Heart right ventricle (tissue), 16 donors: ENCODE measurements at regions not wholly inside any gene's neighbourhood (a gene's known extent, or its start where the extent isn't known, plus 50 kb on each side); places are given as distances from the start of the nearest gene placed in this dataset.

Source experiments
- ATAC-seq, 8 donors: fragments of 200-7000 bp; cut with Tn5 transposase; one replicate each; pipeline ENCODE4 v1.9.1; 2020; ENCODE audit warnings: mild to moderate bottlenecking in 8 of 8, moderate library complexity in 8 of 8, moderate number of reproducible peaks in 1 of 8
- DNase-seq, 2 donors: peaks; one replicate each; pipeline ENCODE4 v3.0.0-alpha.2; 2020
- H3K27ac ChIP-seq, 10 donors: fragments of 200-600 bp; sonication (generic) in 2 of 10; one replicate each; pipeline versions ENCODE4 v1.5.0 to v1.8.0; 2020 to 2022; ENCODE audit warnings: mild to moderate bottlenecking in 3 of 10
- H3K27me3 ChIP-seq, 7 donors: fragments of 200-600 bp; one replicate each; pipeline ENCODE4 v1.8.0; 2021 to 2022; ENCODE audit warnings: mild to moderate bottlenecking in 2 of 7
- H3K36me3 ChIP-seq, 9 donors: fragments of 200-600 bp; sonication (generic) in 1 of 9; one replicate each; pipeline versions ENCODE4 v1.5.0 to v1.8.0; 2020 to 2022; ENCODE audit warnings: mild to moderate bottlenecking in 2 of 9
- H3K4me1 ChIP-seq, 9 donors: fragments of 200-600 bp; sonication (generic) in 1 of 9; one replicate each; pipeline versions ENCODE4 v1.5.0 to v1.8.0; 2020 to 2022; ENCODE audit warnings: mild to moderate bottlenecking in 4 of 9
- H3K4me3 ChIP-seq, 10 donors: fragments of 200-600 bp; sonication (generic) in 2 of 10; one replicate each; pipeline versions ENCODE4 v1.5.0 to v1.8.0; 2020 to 2022; ENCODE audit warnings: mild to moderate bottlenecking in 7 of 10, moderate library complexity in 2 of 10
- H3K9me3 ChIP-seq, 11 donors: fragments of 200-600 bp in 10 of 11; sonication (generic) in 2 of 11; one replicate each; pipeline versions ENCODE4 v1.5.0 to v1.8.0; 2013 to 2022; ENCODE audit warnings: mild to moderate bottlenecking in 2 of 11, control low read depth in 1 of 11, moderate library complexity in 1 of 11
- CTCF ChIP-seq, 9 donors: fragments of 200-600 bp; sonication (generic) in 2 of 9; IDR thresholded peaks; one replicate each; pipeline versions ENCODE4 v1.5.0 to v1.8.0; 2021 to 2022; ENCODE audit warnings: antibody characterized with exemption in 9 of 9, mild to moderate bottlenecking in 5 of 9, moderate library complexity in 1 of 9
- WGBS, 2 donors: extraction: QIAGEN DNeasy Blood & Tissue Kit; methylation state at CpG; one replicate each; pipeline ENCODE4 v1.1.7; 2013; ENCODE audit warnings: inconsistent platforms in 1 of 2; 5-methylcytosine and 5-hydroxymethylcytosine counted together
- intact Hi-C, 10 donors: fragments of 100-400 bp; cut with DNase I; formaldehyde crosslinking; loops; one replicate each; pipeline versions ENCODE4 v1.11.1 to v1.14.2; 2022
- donor health status: Arrhythmogenic right ventricular cardiomyopathy.
- donor health status: ischemic (EF 13 %, LVEDD 7.1; RV severe dilation, severe dysfunction).
- donor health status: healthy with polysubstance abuse.
- donor health status: DM: no; HTN: yes; CAD: no.
- donor health status: DM: no; HTN: no; CAD: no.
- donor health status: ischemic (EF 25% LVEDD 6.9; RV normal size, moderate dysfunction).
- donor health status: ischemic (EF 25% LVEDD 5.7; RV mildly dilated, moderate dysfunction).
- donor health status: healthy.
- donor health status: DM: yes; HTN: yes; CAD: no.
- donor health status: Ischemic cardiomyopathy.
- donor health status: ischemic (EF 35%, LVEDD 5.7; RV mildly dilated, moderate dysfunction).
- donor health status: nonischemic (EF 11% LVEDD 7.7; RV severe dilation, severe dysfunction).
- donor health status: DM: yes; HTN: yes; CAD: no.
- donor health status: PGD.
- donor health status: ischemic (EF 29% LVEDD 5.4; RV normal size, mild dysfunction).
- donor health status: nonischemic (EF 23%, LVEDD 6.1; RV moderate dilation, normal function).

GRCh38 chr13:58085274-58085673, 453.7 kb downstream of the PCDH17 start:
- H3K4me3 ChIP-seq: no peak overlapping the region
- WGBS, 2 donors: 79 to 82% methylated on average over 2 of the region's 2 CpGs
- no peak for DNase-seq
- intact Hi-C loops: no loop called here
- no peaks in the 10 kb centered on the region for H3K9me3 ChIP-seq
- no peaks in the 10 kb centered on the region for H3K36me3 ChIP-seq
- TF ChIP-seq CTCF (IDR thresholded peaks at IDR 0.05): no peak
- no peak overlapping the region for H3K27ac ChIP-seq
- H3K27me3 ChIP-seq: no peaks in the 10 kb centered on the region
- ATAC-seq: no peak
- no peaks in the 10 kb centered on the region for H3K4me1 ChIP-seq

GRCh38 chr13:58085819-58086218, 454.3 kb downstream of the PCDH17 start:
- no peaks in the 10 kb centered on the region for H3K9me3 ChIP-seq
- H3K4me3 ChIP-seq: no peak overlapping the region
- no peak for TF ChIP-seq CTCF (IDR thresholded peaks at IDR 0.05)
- intact Hi-C loops: no loop called here
- H3K4me1 ChIP-seq: no peaks in the 10 kb centered on the region
- H3K27ac ChIP-seq: no peak overlapping the region
- ATAC-seq (no peak), DNase-seq (no peak)
- H3K27me3 ChIP-seq: no peaks in the 10 kb centered on the region
- WGBS, 2 donors: 73 to 87% methylated on average over 3 of the region's 3 CpGs
- no peaks in the 10 kb centered on the region for H3K36me3 ChIP-seq

- Histone ChIP-seq H3K4me1 (no peaks in the 10 kb centered on the region), H3K9me3 (no peaks in the 10 kb centered on the region), H3K27me3 (no peaks in the 10 kb centered on the region), H3K4me3 (no peak overlapping the region), H3K27ac (no peak overlapping the region), H3K36me3 (no peaks in the 10 kb centered on the region)
- intact Hi-C loops: no loop called here
- DNase-seq (no peak), ATAC-seq (no peak)
- TF ChIP-seq CTCF (IDR thresholded peaks at IDR 0.05): no peak
These were observed 456.0 kb downstream of the PCDH17 start for GRCh38 chr13:58087566-58087965.

GRCh38 chr13:58093394-58093793, 461.9 kb downstream of the PCDH17 start:
- H3K4me3 ChIP-seq: no peak overlapping the region
- ATAC-seq: no peak
- H3K27me3 ChIP-seq: no peaks in the 10 kb centered on the region
- no peaks in the 10 kb centered on the region for H3K36me3 ChIP-seq
- TF ChIP-seq CTCF (IDR thresholded peaks at IDR 0.05): no peak
- peaks cover 0 to 17% (median 0%) of the 10 kb centered on the region in 11 donors for H3K9me3 ChIP-seq
- no peak for DNase-seq
- no peaks in the 10 kb centered on the region for H3K4me1 ChIP-seq
- intact Hi-C loops: no loop called here
- no peak overlapping the region for H3K27ac ChIP-seq

GRCh38 chr13:58097831-58098230, 466.3 kb downstream of the PCDH17 start:
- WGBS, 2 donors: 55 to 63% methylated on average over 1 of the region's 1 CpG
- Histone ChIP-seq H3K27me3 (no peaks in the 10 kb centered on the region), H3K36me3 (no peaks in the 10 kb centered on the region), H3K4me1 (no peaks in the 10 kb centered on the region), H3K9me3 (peaks cover 0 to 19% (median 0%) of the 10 kb centered on the region in 11 donors), H3K4me3 (no peak overlapping the region), H3K27ac (no peak overlapping the region)
- DNase-seq (no peak), ATAC-seq (no peak)
- intact Hi-C loops: loop anchor here in 1 of 10 donors (5.0 kb wide), 1 partner anchor 491 kb away; no protein-coding TSS in a partner anchor
- no peak for TF ChIP-seq CTCF (IDR thresholded peaks at IDR 0.05)
